SK-N-SH (cell line): ENCODE measurements at regions not wholly inside any gene's neighbourhood (a gene's known extent, or its start where the extent isn't known, plus 50 kb on each side); places are given as distances from the start of the nearest gene placed in this dataset.

Experiments used
- CTCF ChIA-PET: fragments of 300-600, 350-600 bp; formaldehyde crosslinking; extraction: SDS; loops from one replicate; lab custom pipeline; 2021; lab: Yijun Ruan, JAX
- POLR2A ChIA-PET: fragments of 350-600 bp; sonication (Branson Sonifier 250); formaldehyde crosslinking; extraction: SDS; loops from one replicate; lab custom pipeline; 2020; ENCODE audit warnings: antibody characterized with exemption, inconsistent platforms; lab: Yijun Ruan, JAX
- DNase-seq: peaks from one replicate; pipeline ENCODE4 v3.0.0; 2012
- H2AFZ ChIP-seq: fragments of 200-600 bp; sonication (generic); 2 replicates; pipeline ENCODE4 v1.8.1; 2016; ENCODE audit warnings: antibody characterized with exemption, mild to moderate bottlenecking, low read depth
- H3F3A ChIP-seq: fragments of 200-600 bp; sonication (generic); replicated peaks from 2 replicates; pipeline ENCODE3; 2016; ENCODE audit warnings: antibody characterized with exemption, mild to moderate bottlenecking; ENCODE audit not compliant: insufficient read depth
- H3K27ac ChIP-seq, 2 experiments: fragments of 200-500 bp in 1 of 2; fragments of 200-600 bp in 1 of 2; sonication (Bioruptor generic) in 1 of 2; sonication (generic), shearing (Covaris generic) in 1 of 2; 2 replicates each; pipeline versions ENCODE4 v1.5.1 to v1.6.1; 2014 to 2016; ENCODE audit warnings: low read depth in 2 of 2, inconsistent platforms in 1 of 2, low read length in 1 of 2, mild to moderate bottlenecking in 1 of 2, mixed read lengths in 1 of 2
- H3K27me3 ChIP-seq: fragments of 200-600 bp; sonication (generic), shearing (Covaris generic); 2 replicates; pipeline ENCODE4 v1.6.1; 2016; ENCODE audit warnings: mixed run types; ENCODE audit not compliant: insufficient read depth
- H3K36me3 ChIP-seq, 2 experiments: fragments of 200-500 bp in 1 of 2; fragments of 200-600 bp in 1 of 2; sonication (Bioruptor generic) in 1 of 2; sonication (generic) in 1 of 2; replicated peaks in 1 of 2; 2 replicates each; pipeline versions ENCODE3 to v1.5.1; 2014 to 2016; ENCODE audit warnings: low read length in 1 of 2, mild to moderate bottlenecking in 1 of 2; ENCODE audit not compliant: insufficient read depth in 2 of 2, control insufficient read depth in 1 of 2
- H3K4me1 ChIP-seq, 2 experiments: fragments of 200-500 bp in 1 of 2; fragments of 200-600 bp in 1 of 2; sonication (Bioruptor generic) in 1 of 2; sonication (generic), shearing (Covaris generic) in 1 of 2; 2 replicates each; pipeline versions ENCODE4 v1.5.1 to v1.6.1; 2014 to 2016; ENCODE audit warnings: low read depth in 1 of 2, low read length in 1 of 2, mixed run types in 1 of 2; ENCODE audit not compliant: insufficient read depth in 2 of 2, control insufficient read depth in 1 of 2
- H3K4me2 ChIP-seq: fragments of 200-600 bp; sonication (generic), shearing (Covaris generic); 2 replicates; pipeline ENCODE4 v1.6.1; 2017; ENCODE audit warnings: mixed run types
- H3K4me3 ChIP-seq, 2 experiments: fragments of 200-500 bp in 1 of 2; fragments of 200-600 bp in 1 of 2; sonication (Bioruptor generic) in 1 of 2; sonication (generic), shearing (Covaris generic) in 1 of 2; 2 replicates each; pipeline versions ENCODE4 v1.5.1 to v1.8.1; 2014 to 2016; ENCODE audit warnings: low read depth in 2 of 2, inconsistent platforms in 1 of 2, low read length in 1 of 2, mild to moderate bottlenecking in 1 of 2, mixed read lengths in 1 of 2, moderate library complexity in 1 of 2
- H3K79me2 ChIP-seq: fragments of 200-600 bp; sonication (generic); 2 replicates; pipeline ENCODE4 v1.8.1; 2017; ENCODE audit warnings: mild to moderate bottlenecking; ENCODE audit not compliant: insufficient read depth
- H3K9ac ChIP-seq: fragments of 200-600 bp; sonication (generic); 2 replicates; pipeline ENCODE4 v1.6.1; 2017; ENCODE audit warnings: mixed run types
- H3K9me2 ChIP-seq: fragments of 200-600 bp; sonication (generic); 2 replicates; pipeline ENCODE4 v1.6.1; 2017; ENCODE audit warnings: mixed run types
- H3K9me3 ChIP-seq: fragments of 200-600 bp; sonication (generic); 2 replicates; pipeline ENCODE4 v1.6.1; 2017; ENCODE audit warnings: mixed run types, mild to moderate bottlenecking, moderate library complexity
- H4K20me1 ChIP-seq: fragments of 200-600 bp; sonication (generic); 2 replicates; pipeline ENCODE4 v1.6.1; 2017; ENCODE audit warnings: mild to moderate bottlenecking, mixed run types; ENCODE audit not compliant: insufficient read depth
- CHD2 ChIP-seq: fragments of 150-350 bp; IDR thresholded peaks from 2 replicates; pipeline ENCODE4 v1.6.1; 2018; ENCODE audit warnings: low read length; ENCODE audit not compliant: partially characterized antibody
- EP300 ChIP-seq, 2 experiments: IDR thresholded peaks; 2 replicates each; pipeline versions ENCODE4 v1.4.0 to v1.6.1; 2012; ENCODE audit warnings: borderline replicate concordance in 1 of 2, low read depth in 1 of 2, low read length in 1 of 2
- EZH2phosphoT487 ChIP-seq: fragments of 200-600 bp; sonication (generic); IDR thresholded peaks from 2 replicates; pipeline ENCODE4 v1.6.1; 2017; ENCODE audit warnings: low read depth, mixed run types, mild to moderate bottlenecking, antibody characterized with exemption, moderate library complexity, borderline replicate concordance
- FOXJ3 ChIP-seq: sonication (generic); formaldehyde crosslinking; IDR thresholded peaks from 2 replicates; pipeline ENCODE4 v1.5.1; 2020; ENCODE audit warnings: mild to moderate bottlenecking, missing genetic modification reagents
- GABPA ChIP-seq: IDR thresholded peaks from 2 replicates; pipeline ENCODE4 v1.4.0; 2012; ENCODE audit warnings: low read depth, mild to moderate bottlenecking
- IRF3 ChIP-seq: fragments of 150-350 bp; IDR thresholded peaks from 2 replicates; pipeline ENCODE4 v1.6.1; 2016; ENCODE audit warnings: mild to moderate bottlenecking, low read depth, low read length
- MAX ChIP-seq: IDR thresholded peaks from 2 replicates; pipeline ENCODE4 v1.4.0; 2012; ENCODE audit warnings: low read depth
- NRF1 ChIP-seq: IDR thresholded peaks from 2 replicates; pipeline ENCODE4 v1.6.1; 2012; ENCODE audit warnings: low read depth, mild to moderate bottlenecking, low read length
- RCOR1 ChIP-seq: fragments of 150-350 bp; IDR thresholded peaks from 2 replicates; pipeline ENCODE4 v1.6.1; 2017; ENCODE audit warnings: antibody characterized with exemption, low read length
- REST ChIP-seq: IDR thresholded peaks from 2 replicates; pipeline ENCODE4 v1.6.1; 2012; ENCODE audit warnings: mild to moderate bottlenecking, low read depth, low read length, moderate library complexity
- RXRA ChIP-seq: IDR thresholded peaks from 2 replicates; pipeline ENCODE4 v1.4.0; 2012; ENCODE audit warnings: low read depth, mild to moderate bottlenecking, borderline replicate concordance
- SIN3A ChIP-seq: IDR thresholded peaks from 2 replicates; pipeline ENCODE4 v1.6.1; 2012; ENCODE audit warnings: low read depth, mild to moderate bottlenecking, low read length, moderate library complexity, borderline replicate concordance
- SMC3 ChIP-seq: IDR thresholded peaks from 2 replicates; pipeline ENCODE4 v1.6.1; 2012; ENCODE audit warnings: low read depth, low read length, improper control_type of control experiment
- TEAD4 ChIP-seq: IDR thresholded peaks from 2 replicates; pipeline ENCODE4 v1.4.0; 2012; ENCODE audit warnings: mild to moderate bottlenecking, borderline replicate concordance; ENCODE audit not compliant: insufficient read depth
- USF1 ChIP-seq: IDR thresholded peaks from 2 replicates; pipeline ENCODE4 v1.4.0; 2012; ENCODE audit warnings: low read depth, borderline replicate concordance
- USF2 ChIP-seq: fragments of 150-350 bp; IDR thresholded peaks from 2 replicates; pipeline ENCODE4 v1.6.1; 2017; ENCODE audit warnings: antibody characterized with exemption, low read length, low read depth, borderline replicate concordance
- YY1 ChIP-seq: IDR thresholded peaks from 2 replicates; pipeline ENCODE4 v1.4.0; 2012; ENCODE audit warnings: low read depth, mild to moderate bottlenecking
- ZBTB33 ChIP-seq: IDR thresholded peaks from 2 replicates; pipeline ENCODE4 v1.4.0; 2012; ENCODE audit warnings: low read depth, borderline replicate concordance
- WGBS: methylation state at CpG from one replicate; pipeline ENCODE4 v1.1.6; 2017; ENCODE audit warnings: low lambda C conversion rate; 5-methylcytosine and 5-hydroxymethylcytosine counted together

GRCh38 chr5:85646036-85646435, 971.7 kb upstream of the COX7C start:
- no peak overlapping the region for H3K4me2 ChIP-seq
- no peak overlapping the region for H2AFZ ChIP-seq
- no peaks in the 10 kb centered on the region for H3K27me3 ChIP-seq
- H3K9me3 ChIP-seq: no peaks in the 10 kb centered on the region
- no peaks in the 10 kb centered on the region for H4K20me1 ChIP-seq
- DNase-seq: no peak
- WGBS: 39% methylated on average over 7 of the region's 7 CpGs
- H3K4me3 ChIP-seq: no peak overlapping the region
- H3K9me2 ChIP-seq: no peaks in the 10 kb centered on the region
- H3F3A ChIP-seq: no peaks in the 10 kb centered on the region
- H3K36me3 ChIP-seq: no peaks in the 10 kb centered on the region
- TF ChIP-seq YY1: no peak
- POLR2A ChIA-PET: no interaction called here
- CTCF ChIA-PET: no interaction called here
- no peak overlapping the region for H3K27ac ChIP-seq
- H3K4me1 ChIP-seq: no peaks in the 10 kb centered on the region
- no peak overlapping the region for H3K9ac ChIP-seq
- no peaks in the 10 kb centered on the region for H3K79me2 ChIP-seq

- H3K27me3 ChIP-seq: no peaks in the 10 kb centered on the region
- H2AFZ ChIP-seq: no peak overlapping the region
- H3K9me2 ChIP-seq: no peaks in the 10 kb centered on the region
- no peak overlapping the region for H3K4me2 ChIP-seq
- no peaks in the 10 kb centered on the region for H3K36me3 ChIP-seq
- H3F3A ChIP-seq: no peaks in the 10 kb centered on the region
- TF ChIP-seq EZH2phosphoT487 (no peak), ZBTB33 (no peak), GABPA (no peak), SIN3A (no peak), NRF1 (no peak), CHD2 (no peak), RCOR1 (no peak), IRF3 (no peak), EP300 (IDR thresholded peaks at IDR 0.05; ENCODE audit: borderline replicate concordance in 1 of 2, low read depth in 1 of 2, low read length in 1 of 2) (no peak), RXRA (no peak), YY1 (no peak), MAX (no peak), SMC3 (no peak), REST (no peak), TEAD4 (no peak), FOXJ3 (no peak), USF1 (no peak), USF2 (no peak)
- TF ChIP-seq, all 33 proteins: peak for 0
- no peak overlapping the region for H3K27ac ChIP-seq
- 62% methylated on average over 2 of the region's 2 CpGs for WGBS
- no peak for DNase-seq
- POLR2A ChIA-PET: no interaction called here
- no peaks in the 10 kb centered on the region for H3K4me1 ChIP-seq
- no peak overlapping the region for H3K9ac ChIP-seq
- no peaks in the 10 kb centered on the region for H4K20me1 ChIP-seq
- CTCF ChIA-PET: no interaction called here
- no peak overlapping the region for H3K4me3 ChIP-seq
- H3K9me3 ChIP-seq: no peaks in the 10 kb centered on the region
- H3K79me2 ChIP-seq: no peaks in the 10 kb centered on the region
These were observed 971.1 kb upstream of the COX7C start for GRCh38 chr5:85646641-85647040.
